Liver (tissue), 8 donors: ENCODE measurements at regions not wholly inside any gene's neighbourhood (a gene's known extent, or its start where the extent isn't known, plus 50 kb on each side); places are given as distances from the start of the nearest gene placed in this dataset.

Source experiments
- DNase-seq: peaks from one replicate; pipeline ENCODE4 v3.0.0-alpha.2; 2017; ENCODE audit warnings: low spot score
- H3K27ac ChIP-seq, 2 donors: one replicate each; pipeline ENCODE4 v1.7.0; 2013; ENCODE audit warnings: inconsistent platforms in 2 of 2, low read length in 2 of 2, control low read depth in 1 of 2, low read depth in 1 of 2, mild to moderate bottlenecking in 1 of 2
- H3K27me3 ChIP-seq, 4 donors: one replicate each; pipeline versions ENCODE4 v1.6.1 to v1.7.0; 2013; ENCODE audit warnings: low read length in 3 of 4, inconsistent platforms in 1 of 4, mild to moderate bottlenecking in 1 of 4, moderate library complexity in 1 of 4; ENCODE audit not compliant: control insufficient read depth in 4 of 4, insufficient read depth in 4 of 4
- H3K36me3 ChIP-seq, 4 donors: one replicate each; pipeline versions ENCODE4 v1.6.1 to v1.7.0; 2013; ENCODE audit warnings: low read length in 3 of 4, mild to moderate bottlenecking in 3 of 4, low read depth in 1 of 4, moderate library complexity in 1 of 4; ENCODE audit not compliant: control insufficient read depth in 4 of 4, insufficient read depth in 3 of 4
- H3K4me1 ChIP-seq, 4 donors: one replicate each; pipeline versions ENCODE4 v1.6.1 to v1.7.0; 2013; ENCODE audit warnings: low read length in 3 of 4, mild to moderate bottlenecking in 3 of 4, moderate library complexity in 1 of 4; ENCODE audit not compliant: control insufficient read depth in 4 of 4, insufficient read depth in 4 of 4
- H3K4me3 ChIP-seq, 3 donors: one replicate each; pipeline versions ENCODE4 v1.6.1 to v1.7.0; 2013; ENCODE audit warnings: low read length in 3 of 3, control low read depth in 1 of 3, low read depth in 1 of 3, mild to moderate bottlenecking in 1 of 3
- H3K9ac ChIP-seq, 2 donors: one replicate each; pipeline ENCODE4 v1.7.0; 2013; ENCODE audit warnings: low read length in 2 of 2, mild to moderate bottlenecking in 2 of 2, moderate library complexity in 2 of 2, control low read depth in 1 of 2, low read depth in 1 of 2
- H3K9me3 ChIP-seq, 4 donors: one replicate each; pipeline versions ENCODE4 v1.6.1 to v1.7.0; 2013; ENCODE audit warnings: low read length in 3 of 4; ENCODE audit not compliant: control insufficient read depth in 4 of 4
- ATF3 ChIP-seq: IDR thresholded peaks from 2 replicates; pipeline ENCODE4 v1.6.1; 2016; ENCODE audit warnings: antibody characterized with exemption
- CTCF ChIP-seq: fragments of 150-350 bp; IDR thresholded peaks from 2 replicates; pipeline ENCODE4 v1.5.1; 2017; ENCODE audit warnings: improper control_type of control experiment, low read depth, low read length; ENCODE audit not compliant: missing input control
- FOXA1 ChIP-seq: IDR thresholded peaks from 2 replicates; pipeline ENCODE4 v1.6.1; 2016; ENCODE audit warnings: antibody characterized with exemption
- GABPA ChIP-seq, 2 donors: IDR thresholded peaks in 1 of 2; conservative IDR thresholded peaks in 1 of 2; 2 replicates each; pipeline ENCODE4 v1.6.1; 2016; ENCODE audit warnings: antibody characterized with exemption in 2 of 2, mild to moderate bottlenecking in 1 of 2, moderate library complexity in 1 of 2
- HNF4A ChIP-seq, 2 donors: conservative IDR thresholded peaks; 2 replicates each; pipeline ENCODE4 v1.6.1; 2016; ENCODE audit warnings: antibody characterized with exemption in 2 of 2, mild to moderate bottlenecking in 2 of 2
- JUND ChIP-seq, 2 donors: IDR thresholded peaks; 2 replicates each; pipeline ENCODE4 v1.6.1; 2016; ENCODE audit warnings: antibody characterized with exemption in 2 of 2
- MAX ChIP-seq: IDR thresholded peaks from 2 replicates; pipeline ENCODE4 v1.6.1; 2016; ENCODE audit warnings: antibody characterized with exemption
- NR2F2 ChIP-seq: IDR thresholded peaks from 2 replicates; pipeline ENCODE4 v1.6.1; 2016; ENCODE audit warnings: antibody characterized with exemption
- RAD21 ChIP-seq, 2 donors: IDR thresholded peaks; 2 replicates each; pipeline ENCODE4 v1.6.1; 2016; ENCODE audit warnings: antibody characterized with exemption in 2 of 2, mild to moderate bottlenecking in 2 of 2
- REST ChIP-seq: IDR thresholded peaks from 2 replicates; pipeline ENCODE4 v1.6.1; 2016; ENCODE audit warnings: antibody characterized with exemption, mild to moderate bottlenecking
- RXRA ChIP-seq, 2 donors: IDR thresholded peaks; 2 replicates each; pipeline ENCODE4 v1.6.1; 2017 to 2018; ENCODE audit warnings: antibody characterized with exemption in 2 of 2, mild to moderate bottlenecking in 1 of 2
- SP1 ChIP-seq: IDR thresholded peaks from 2 replicates; pipeline ENCODE4 v1.6.1; 2018; ENCODE audit warnings: antibody characterized with exemption, mild to moderate bottlenecking
- TAF1 ChIP-seq: conservative IDR thresholded peaks from 2 replicates; pipeline ENCODE4 v1.6.1; 2016; ENCODE audit warnings: antibody characterized with exemption, mild to moderate bottlenecking
- YY1 ChIP-seq: IDR thresholded peaks from 2 replicates; pipeline ENCODE4 v1.6.1; 2016; ENCODE audit warnings: antibody characterized with exemption, mild to moderate bottlenecking
- WGBS: extraction: QIAGEN DNeasy Blood & Tissue Kit; methylation state at CpG from one replicate; pipeline ENCODE4 v1.1.7; 2013; 5-methylcytosine and 5-hydroxymethylcytosine counted together
- donor health status: healthy.
- donor health status: healthy.
- donor health status: healthy.
- donor health status: healthy.
- donor health status: healthy.

GRCh38 chr1:101161619-101162018 is 75.2 kb upstream of the S1PR1 start (continued):
- no peak for TF ChIP-seq REST

GRCh38 chr1:101158424-101158823 is 78.4 kb upstream of the S1PR1 start:
- no peaks in the 10 kb centered on the region for H3K9me3 ChIP-seq
- peaks cover 0 to 3% (median 0%) of the 10 kb centered on the region in 4 donors for H3K4me1 ChIP-seq
- no peak for TF ChIP-seq JUND (IDR thresholded peaks at IDR 0.05)
- TF ChIP-seq YY1: no peak
- no peak for TF ChIP-seq NR2F2
- no peak for TF ChIP-seq HNF4A (conservative IDR thresholded peaks at IDR 0.05)
- TF ChIP-seq GABPA (IDR thresholded peaks at IDR 0.05 in 1 of 2, conservative IDR thresholded peaks at IDR 0.05 in 1 of 2): no peak
- TF ChIP-seq SP1: no peak
- TF ChIP-seq ATF3: no peak
- TF ChIP-seq MAX: no peak
- TF ChIP-seq FOXA1: no peak
- no peak for TF ChIP-seq REST
- no peak for TF ChIP-seq RXRA (IDR thresholded peaks at IDR 0.05)
- no peak for TF ChIP-seq TAF1
- no peak for TF ChIP-seq RAD21 (IDR thresholded peaks at IDR 0.05)
- TF ChIP-seq CTCF: no peak
- DNase-seq: no peak
- no peak overlapping the region for H3K4me3 ChIP-seq
- H3K9ac ChIP-seq: no peak overlapping the region
- no peak overlapping the region for H3K27ac ChIP-seq
- no peaks in the 10 kb centered on the region for H3K27me3 ChIP-seq
- no peaks in the 10 kb centered on the region for H3K36me3 ChIP-seq
- WGBS: 79% methylated on average over 2 of the region's 2 CpGs
